ENCODE measurements at regions not wholly inside any gene's neighbourhood (a gene's known extent, or its start where the extent isn't known, plus 50 kb on each side); places are given as distances from the start of the nearest gene placed in this dataset.

- TF ChIP-seq YY1 (IDR thresholded peaks at IDR 0.05; ENCODE audit: insufficient read depth, insufficient read length) (no peak), SUZ12 (IDR thresholded peaks at IDR 0.05; ENCODE audit: extremely low read depth, insufficient read depth, insufficient read length) (no peak)
These were observed 201.2 kb upstream of the CELF2 start for GRCh38 chr10:10816447-10816846.
